Chondrocyte (in vitro differentiated cells): ENCODE measurements at regions not wholly inside any gene's neighbourhood (a gene's known extent, or its start where the extent isn't known, plus 50 kb on each side); places are given as distances from the start of the nearest gene placed in this dataset.

Source experiments
- DNase-seq: peaks from one replicate; pipeline ENCODE4 v3.0.0; 2021; ENCODE audit warnings: mixed read lengths, low spot score
- H3K27ac Mint-ChIP-seq: one replicate; pipeline ENCODE4 v1.8.0; 2021; ENCODE audit warnings: mild to moderate bottlenecking, moderate library complexity, mixed read lengths; ENCODE audit not compliant: unreplicated experiment
- H3K27me3 Mint-ChIP-seq: 2 replicates; pipeline ENCODE4 v1.8.0; 2021; ENCODE audit warnings: low read depth, mixed read lengths
- H3K36me3 Mint-ChIP-seq: 2 replicates; pipeline ENCODE4 v1.8.0; 2021; ENCODE audit warnings: low read depth, mixed read lengths
- H3K4me1 Mint-ChIP-seq: 2 replicates; pipeline ENCODE4 v1.8.0; 2021; ENCODE audit warnings: low read depth, mild to moderate bottlenecking, mixed read lengths
- H3K4me3 Mint-ChIP-seq: one replicate; pipeline ENCODE4 v1.8.0; 2021; ENCODE audit warnings: mild to moderate bottlenecking, moderate library complexity, mixed read lengths; ENCODE audit not compliant: unreplicated experiment
- H3K9me3 Mint-ChIP-seq: 2 replicates; pipeline ENCODE4 v1.8.0; 2021; ENCODE audit warnings: low read depth, mixed read lengths
- TF ChIP-seq, protein P1 (sequence below): fragments of 200-600 bp; sonication (generic); IDR thresholded peaks from 2 replicates; pipeline ENCODE4 v1.5.0; 2021; ENCODE audit warnings: antibody characterized with exemption, mild to moderate bottlenecking, moderate library complexity

DNA sequence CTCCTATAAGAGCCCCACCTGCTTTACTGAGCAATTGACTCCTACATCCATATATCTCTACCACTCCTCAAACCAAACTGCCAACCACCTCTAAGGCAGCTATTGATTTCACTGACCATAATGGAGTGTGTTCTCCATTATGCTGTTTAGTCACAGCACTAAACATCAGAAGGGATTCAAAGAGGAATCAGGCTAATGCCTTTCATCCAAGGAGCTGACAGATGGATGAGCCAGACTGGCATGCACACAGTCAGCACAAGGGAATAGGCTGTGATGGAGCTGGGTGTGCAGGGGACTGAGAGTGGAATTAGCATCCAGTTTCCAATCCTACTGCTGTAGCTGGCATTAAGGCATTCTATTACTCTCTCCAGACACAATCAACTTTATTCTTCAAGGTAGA, 88.7 kb upstream of the CCL2 start:
- no peak for DNase-seq
- Mint-ChIP-seq H3K27ac (no peak overlapping the region), H3K4me1 (peaks cover 3% of the 10 kb centered on the region), H3K27me3 (peaks cover 35% of the 10 kb centered on the region), H3K4me3 (no peak overlapping the region), H3K9me3 (no peaks in the 10 kb centered on the region), H3K36me3 (no peaks in the 10 kb centered on the region)
- TF ChIP-seq, protein P1, sequence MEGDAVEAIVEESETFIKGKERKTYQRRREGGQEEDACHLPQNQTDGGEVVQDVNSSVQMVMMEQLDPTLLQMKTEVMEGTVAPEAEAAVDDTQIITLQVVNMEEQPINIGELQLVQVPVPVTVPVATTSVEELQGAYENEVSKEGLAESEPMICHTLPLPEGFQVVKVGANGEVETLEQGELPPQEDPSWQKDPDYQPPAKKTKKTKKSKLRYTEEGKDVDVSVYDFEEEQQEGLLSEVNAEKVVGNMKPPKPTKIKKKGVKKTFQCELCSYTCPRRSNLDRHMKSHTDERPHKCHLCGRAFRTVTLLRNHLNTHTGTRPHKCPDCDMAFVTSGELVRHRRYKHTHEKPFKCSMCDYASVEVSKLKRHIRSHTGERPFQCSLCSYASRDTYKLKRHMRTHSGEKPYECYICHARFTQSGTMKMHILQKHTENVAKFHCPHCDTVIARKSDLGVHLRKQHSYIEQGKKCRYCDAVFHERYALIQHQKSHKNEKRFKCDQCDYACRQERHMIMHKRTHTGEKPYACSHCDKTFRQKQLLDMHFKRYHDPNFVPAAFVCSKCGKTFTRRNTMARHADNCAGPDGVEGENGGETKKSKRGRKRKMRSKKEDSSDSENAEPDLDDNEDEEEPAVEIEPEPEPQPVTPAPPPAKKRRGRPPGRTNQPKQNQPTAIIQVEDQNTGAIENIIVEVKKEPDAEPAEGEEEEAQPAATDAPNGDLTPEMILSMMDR = no peak

GRCh38 chr17:34167354-34167753, 87.7 kb upstream of the CCL2 start:
- Mint-ChIP-seq H3K4me3 (no peak overlapping the region), H3K4me1 (peaks cover 3% of the 10 kb centered on the region), H3K9me3 (peaks cover 5% of the 10 kb centered on the region), H3K27me3 (peaks cover 31% of the 10 kb centered on the region), H3K36me3 (no peaks in the 10 kb centered on the region), H3K27ac (no peak overlapping the region)
- TF ChIP-seq, protein P1 = no peak
- no peak for DNase-seq

DNA sequence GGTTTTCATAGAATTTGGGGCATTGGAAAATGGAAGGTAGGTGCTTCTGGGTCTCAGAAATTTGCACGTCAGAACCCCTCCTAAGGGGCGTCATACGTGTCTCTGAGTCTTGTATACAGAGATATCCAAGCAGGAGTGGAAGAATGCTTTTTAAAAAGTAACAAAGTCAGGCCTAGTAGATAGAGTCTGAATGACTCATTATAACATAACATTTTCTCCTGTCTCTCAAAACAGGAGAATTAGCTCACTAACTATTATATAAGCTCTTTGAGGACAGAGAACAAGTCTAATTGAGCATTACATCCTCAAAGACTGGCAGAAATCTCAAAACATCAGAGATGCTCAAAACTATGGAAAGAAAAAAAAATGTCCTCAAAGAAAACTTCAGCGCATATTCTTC, 86.1 kb upstream of the CCL2 start:
- H3K36me3 Mint-ChIP-seq = no peaks in the 10 kb centered on the region
- DNase-seq = no peak
- H3K4me3 Mint-ChIP-seq = no peak overlapping the region
- H3K4me1 Mint-ChIP-seq = no peaks in the 10 kb centered on the region
- no peak overlapping the region for H3K27ac Mint-ChIP-seq
- H3K9me3 Mint-ChIP-seq = peaks cover 6% of the 10 kb centered on the region
- TF ChIP-seq, protein P1 = no peak
- H3K27me3 Mint-ChIP-seq = peaks cover 23% of the 10 kb centered on the region

DNA sequence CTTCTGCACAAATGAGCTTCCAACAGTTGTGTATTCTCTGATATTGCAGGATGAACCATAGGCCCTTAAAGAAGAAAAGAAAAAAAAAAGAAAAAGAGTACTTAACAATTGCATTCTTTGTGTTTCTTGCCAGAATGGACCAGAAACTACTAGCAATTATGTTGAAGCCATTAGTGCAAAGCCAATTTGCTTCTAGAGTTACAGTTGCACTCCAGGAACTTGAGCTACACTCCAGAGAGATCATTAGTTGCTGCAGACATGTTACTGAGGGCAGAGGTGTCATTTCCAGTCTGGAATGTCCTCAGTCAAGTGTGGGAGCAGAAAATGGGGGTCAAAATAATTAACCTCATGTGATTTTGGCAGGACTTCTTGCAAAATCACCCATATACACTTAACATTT, 85.6 kb upstream of the CCL2 start:
- Mint-ChIP-seq H3K27me3 (peaks cover 21% of the 10 kb centered on the region), H3K36me3 (no peaks in the 10 kb centered on the region), H3K9me3 (peaks cover 6% of the 10 kb centered on the region), H3K27ac (no peak overlapping the region), H3K4me3 (no peak overlapping the region), H3K4me1 (no peaks in the 10 kb centered on the region)
- TF ChIP-seq, protein P1 = no peak
- DNase-seq = no peak

DNA sequence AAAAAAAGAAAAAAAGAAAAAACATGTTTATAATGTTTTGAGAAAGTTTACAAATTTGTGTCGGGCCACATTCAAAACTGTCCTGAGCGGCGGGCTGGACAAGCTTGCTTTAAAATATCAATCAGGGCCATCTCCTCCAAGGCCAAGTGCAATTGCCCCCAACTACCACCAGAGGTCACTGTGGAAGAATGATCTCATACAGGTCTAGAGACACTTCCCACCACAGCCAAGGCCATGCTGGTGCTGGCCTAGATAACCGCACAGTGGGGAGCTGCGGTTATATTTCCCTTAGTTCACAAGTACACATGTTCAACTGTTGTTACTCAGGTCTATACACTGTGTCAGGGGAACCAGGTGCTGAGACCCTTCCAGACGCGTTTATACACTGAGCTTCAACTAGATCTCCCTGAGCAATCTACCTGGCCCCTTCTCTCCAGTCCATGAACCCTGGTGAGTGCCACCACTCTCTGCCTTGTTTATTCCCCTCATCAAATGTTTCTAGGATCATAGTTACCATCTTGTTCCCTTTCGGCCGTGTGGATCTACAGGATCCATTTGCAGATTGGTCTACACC, 83.8 kb upstream of the CCL2 start:
- no peak for DNase-seq
- H3K27ac Mint-ChIP-seq = no peak overlapping the region
- H3K36me3 Mint-ChIP-seq = no peaks in the 10 kb centered on the region

More for the DNA sequence above, 83.8 kb upstream of the CCL2 start:
- Mint-ChIP-seq H3K4me1 (no peaks in the 10 kb centered on the region), H3K9me3 (peaks cover 6% of the 10 kb centered on the region), H3K4me3 (no peak overlapping the region), H3K27me3 (peaks cover 12% of the 10 kb centered on the region)
- TF ChIP-seq, protein P1 = peak; percentile 86
